ENCODE measurements at regions not wholly inside any gene's neighbourhood (a gene's known extent, or its start where the extent isn't known, plus 50 kb on each side); places are given as distances from the start of the nearest gene placed in this dataset.

DNA sequence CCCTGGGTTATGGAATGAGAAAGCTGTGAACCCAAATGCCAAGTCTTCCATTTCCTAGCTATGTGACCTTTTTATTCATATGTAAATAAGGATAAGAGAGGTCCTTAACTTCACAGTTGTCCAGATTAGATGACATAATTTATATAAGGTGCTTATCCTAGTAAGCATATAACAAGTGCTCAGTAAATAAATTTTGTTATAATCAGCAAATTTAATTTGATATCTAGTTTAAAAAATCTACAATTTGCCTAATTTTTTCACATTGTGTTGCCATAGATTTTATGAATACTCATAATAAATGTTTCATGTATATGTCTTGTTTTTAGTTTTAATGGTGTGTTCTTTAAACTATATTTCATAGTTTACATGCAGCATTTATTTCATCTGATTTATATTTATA, 130.4 kb upstream of the SPRY1 start:
- TF ChIP-seq CTCF (IDR thresholded peaks at IDR 0.05) (no peak), POLR2A (IDR thresholded peaks at IDR 0.05) (no peak), POLR2AphosphoS5 (IDR thresholded peaks at IDR 0.05; ENCODE audit: insufficient read depth in 1 of 2, low read depth in 1 of 2) (no peak)

Data from vagina (tissue), 2 donors.